OCI-LY3 (cell line): ENCODE measurements at regions not wholly inside any gene's neighbourhood (a gene's known extent, or its start where the extent isn't known, plus 50 kb on each side); places are given as distances from the start of the nearest gene placed in this dataset.

ENCODE experiments used
- EZH2phosphoT487 ChIP-seq: fragments of 200-600 bp; shearing (Covaris generic); IDR thresholded peaks from 2 replicates; pipeline ENCODE4 v1.6.1; 2018; ENCODE audit warnings: antibody characterized with exemption, mixed run types, low read depth
- TF ChIP-seq, protein P1 (sequence below): fragments of 200-600, 300-600 bp; sonication (generic); IDR thresholded peaks from 2 replicates; pipeline ENCODE4 v1.5.1; 2014; ENCODE audit warnings: antibody characterized with exemption, low read length, low read depth

DNA sequence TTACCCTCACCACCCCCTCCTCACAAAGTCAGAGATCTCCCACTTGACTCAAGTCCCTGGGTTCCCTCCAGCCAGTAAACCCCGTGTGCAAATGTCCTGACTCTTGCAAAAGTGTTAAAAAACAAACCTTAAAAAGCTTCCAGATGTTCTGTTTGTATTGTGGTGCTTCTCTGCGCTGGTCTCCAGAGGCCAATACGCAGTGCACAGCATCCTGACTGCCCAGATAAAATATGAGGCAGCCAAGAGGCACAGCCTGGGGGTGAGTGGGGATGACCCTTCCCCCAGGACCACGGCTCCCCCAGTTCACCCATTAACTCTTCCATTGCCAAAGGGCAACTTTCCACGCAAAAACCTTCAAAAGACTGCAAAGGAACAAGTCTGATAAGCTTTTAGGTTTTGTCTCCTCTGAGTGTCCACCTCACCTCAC, 291.8 kb downstream of the SOX9 start:
- TF ChIP-seq, protein P1, sequence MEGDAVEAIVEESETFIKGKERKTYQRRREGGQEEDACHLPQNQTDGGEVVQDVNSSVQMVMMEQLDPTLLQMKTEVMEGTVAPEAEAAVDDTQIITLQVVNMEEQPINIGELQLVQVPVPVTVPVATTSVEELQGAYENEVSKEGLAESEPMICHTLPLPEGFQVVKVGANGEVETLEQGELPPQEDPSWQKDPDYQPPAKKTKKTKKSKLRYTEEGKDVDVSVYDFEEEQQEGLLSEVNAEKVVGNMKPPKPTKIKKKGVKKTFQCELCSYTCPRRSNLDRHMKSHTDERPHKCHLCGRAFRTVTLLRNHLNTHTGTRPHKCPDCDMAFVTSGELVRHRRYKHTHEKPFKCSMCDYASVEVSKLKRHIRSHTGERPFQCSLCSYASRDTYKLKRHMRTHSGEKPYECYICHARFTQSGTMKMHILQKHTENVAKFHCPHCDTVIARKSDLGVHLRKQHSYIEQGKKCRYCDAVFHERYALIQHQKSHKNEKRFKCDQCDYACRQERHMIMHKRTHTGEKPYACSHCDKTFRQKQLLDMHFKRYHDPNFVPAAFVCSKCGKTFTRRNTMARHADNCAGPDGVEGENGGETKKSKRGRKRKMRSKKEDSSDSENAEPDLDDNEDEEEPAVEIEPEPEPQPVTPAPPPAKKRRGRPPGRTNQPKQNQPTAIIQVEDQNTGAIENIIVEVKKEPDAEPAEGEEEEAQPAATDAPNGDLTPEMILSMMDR: no peak
- TF ChIP-seq EZH2phosphoT487: no peak
